ENCODE measurements at regions not wholly inside any gene's neighbourhood (a gene's known extent, or its start where the extent isn't known, plus 50 kb on each side); places are given as distances from the start of the nearest gene placed in this dataset.

GRCh38 chr6:67352717-67353116, 1282.4 kb upstream of the ADGRB3 start:
- TF ChIP-seq CTCF (IDR thresholded peaks at IDR 0.05 in 2 of 3, conservative IDR thresholded peaks at IDR 0.05 in 1 of 3; ENCODE audit: insufficient read depth in 2 of 3, low read depth in 1 of 3, low read length in 3 of 3) (no peak), ZNF592 (IDR thresholded peaks at IDR 0.05) (no peak), ARID2 (IDR thresholded peaks at IDR 0.05) (no peak), ZBTB33 (CRISPR knock-in tag; IDR thresholded peaks at IDR 0.05) (peak; percentile 68; the same call in 1 of the 2 replicates), CLOCK (CRISPR knock-in tag; IDR thresholded peaks at IDR 0.05; ENCODE audit: borderline replicate concordance) (no peak), ZBTB17 (CRISPR knock-in tag; IDR thresholded peaks at IDR 0.05) (no peak), EZH2 (IDR thresholded peaks at IDR 0.05; ENCODE audit: borderline replicate concordance, low read depth, low read length) (no peak), RCOR1 (IDR thresholded peaks at IDR 0.05; ENCODE audit: borderline replicate concordance in 1 of 2, low read depth in 2 of 2, low read length in 2 of 2) (no peak)

All from K562 (cell line).